ENCODE measurements at regions not wholly inside any gene's neighbourhood (a gene's known extent, or its start where the extent isn't known, plus 50 kb on each side); places are given as distances from the start of the nearest gene placed in this dataset.

GRCh38 chr12:125193376-125194152 lies 128.3 kb downstream of the AACS start:
- peaks cover 31% of the 10 kb centered on the region for H3K4me1 ChIP-seq (ENCODE audit: insufficient read depth, low read length)

GRCh38 chr12:125194163-125194773 lies 129.0 kb downstream of the AACS start:
- Histone ChIP-seq H3K9me3 (ENCODE audit: control insufficient read depth, insufficient read depth, low read length) (no peaks in the 10 kb centered on the region), H3K36me3 (ENCODE audit: insufficient read depth, low read length) (no peaks in the 10 kb centered on the region), H3K4me1 (ENCODE audit: insufficient read depth, low read length) (peaks cover 27% of the 10 kb centered on the region)

More at GRCh38 chr12:125193376-125194152, 128.3 kb downstream of the AACS start:
- H3K36me3 ChIP-seq (ENCODE audit: insufficient read depth, low read length): no peaks in the 10 kb centered on the region
- H3K9ac ChIP-seq (ENCODE audit: low read depth, low read length): peak overlapping the region; percentile 38; the same call in 1 of the 2 replicates
- H3K9me3 ChIP-seq (ENCODE audit: control insufficient read depth, insufficient read depth, low read length): no peaks in the 10 kb centered on the region

GRCh38 chr12:125194987-125195386 lies 129.8 kb downstream of the AACS start:
- H3K9me3 ChIP-seq (ENCODE audit: control insufficient read depth, insufficient read depth, low read length): no peaks in the 10 kb centered on the region
- no peak overlapping the region for H3K9ac ChIP-seq (ENCODE audit: low read depth, low read length)
- no peaks in the 10 kb centered on the region for H3K36me3 ChIP-seq (ENCODE audit: insufficient read depth, low read length)
- H3K4me1 ChIP-seq (ENCODE audit: insufficient read depth, low read length): peaks cover 20% of the 10 kb centered on the region

More at GRCh38 chr12:125194163-125194773, 129.0 kb downstream of the AACS start:
- H3K9ac ChIP-seq (ENCODE audit: low read depth, low read length): peak overlapping the region; percentile 38; the same call in 1 of the 2 replicates

DNA sequence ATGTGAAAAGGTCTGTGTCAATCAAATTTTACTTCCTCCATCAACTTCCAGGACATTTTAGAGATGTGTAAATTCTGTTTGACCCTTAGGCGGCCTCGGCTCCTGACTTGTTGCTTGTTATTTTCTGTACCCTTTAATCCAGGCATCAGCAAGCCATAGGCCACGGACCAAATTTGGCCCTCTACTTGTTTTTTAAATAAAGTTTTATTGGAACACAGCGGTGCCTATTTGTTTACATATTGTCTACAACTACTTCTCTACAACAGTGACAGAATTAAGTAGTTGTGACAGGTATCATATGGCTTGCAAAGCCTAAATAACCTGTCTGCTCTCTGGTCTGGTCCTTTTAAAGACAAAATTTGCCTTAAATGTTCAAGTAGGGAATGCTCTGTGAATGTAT lies 132.1 kb downstream of the AACS start:
- no peak overlapping the region for H3K9ac ChIP-seq (ENCODE audit: low read depth, low read length)
- H3K4me1 ChIP-seq (ENCODE audit: insufficient read depth, low read length): peaks cover 13% of the 10 kb centered on the region; the same call in 1 of the 2 replicates
- no peaks in the 10 kb centered on the region for H3K9me3 ChIP-seq (ENCODE audit: control insufficient read depth, insufficient read depth, low read length)
- no peaks in the 10 kb centered on the region for H3K36me3 ChIP-seq (ENCODE audit: insufficient read depth, low read length)

DNA sequence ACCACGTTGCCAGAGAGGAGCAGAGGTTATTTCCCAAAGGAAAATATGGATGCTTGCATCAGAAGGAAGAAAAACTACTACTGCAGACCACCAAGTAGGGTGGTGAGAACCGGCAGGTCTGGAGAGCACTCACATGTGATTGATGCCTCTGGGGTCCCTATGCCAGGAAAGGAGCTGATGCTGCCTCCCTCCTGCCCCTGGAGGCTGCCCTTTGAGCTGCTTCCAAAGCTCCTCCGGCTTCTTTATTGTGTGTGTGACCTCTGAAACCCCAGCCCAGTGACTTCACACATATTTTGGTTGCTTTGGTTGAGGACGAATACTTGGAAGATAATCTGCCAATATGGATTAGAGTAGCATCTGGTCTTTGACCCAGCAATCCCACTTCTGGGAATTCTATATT lies 133.4 kb downstream of the AACS start:
- H3K9me3 ChIP-seq (ENCODE audit: control insufficient read depth, insufficient read depth, low read length): no peaks in the 10 kb centered on the region
- H3K9ac ChIP-seq (ENCODE audit: low read depth, low read length): no peak overlapping the region
- 0 out of 2 replicates have a peak, but pooled peaks cover 3% of the 10 kb centered on the region for H3K4me1 ChIP-seq (ENCODE audit: insufficient read depth, low read length)
- H3K36me3 ChIP-seq (ENCODE audit: insufficient read depth, low read length): no peaks in the 10 kb centered on the region

DNA sequence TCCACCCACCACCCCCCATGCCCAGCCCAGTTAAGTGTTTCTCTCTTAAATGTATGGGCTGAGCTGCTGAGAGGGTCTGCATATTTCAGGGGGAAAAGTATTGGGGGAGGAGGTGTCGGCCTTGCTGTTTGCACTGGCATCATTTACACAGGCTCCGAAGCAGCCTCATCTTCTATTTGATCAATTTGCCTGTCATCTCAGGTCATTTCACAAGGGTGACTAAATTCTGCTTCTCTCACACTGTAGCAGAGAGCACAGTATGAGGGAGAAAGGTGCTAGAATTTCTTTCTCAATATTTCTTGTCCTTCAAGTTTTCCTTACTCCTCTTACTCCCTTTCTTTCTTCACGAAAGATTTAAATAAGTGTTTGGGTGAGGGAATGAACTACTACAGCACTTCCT lies 135.9 kb downstream of the AACS start:
- H3K9me3 ChIP-seq (ENCODE audit: control insufficient read depth, insufficient read depth, low read length): no peaks in the 10 kb centered on the region
- H3K4me1 ChIP-seq (ENCODE audit: insufficient read depth, low read length): no peaks in the 10 kb centered on the region
- no peak overlapping the region for H3K9ac ChIP-seq (ENCODE audit: low read depth, low read length)
- no peaks in the 10 kb centered on the region for H3K36me3 ChIP-seq (ENCODE audit: insufficient read depth, low read length)

- no peaks in the 10 kb centered on the region for H3K36me3 ChIP-seq (ENCODE audit: insufficient read depth, low read length)
- H3K9me3 ChIP-seq (ENCODE audit: control insufficient read depth, insufficient read depth, low read length): no peaks in the 10 kb centered on the region
- no peak overlapping the region for H3K9ac ChIP-seq (ENCODE audit: low read depth, low read length)
- no peaks in the 10 kb centered on the region for H3K4me1 ChIP-seq (ENCODE audit: insufficient read depth, low read length)
Observed at GRCh38 chr12:125201940-125202339, 136.7 kb downstream of the AACS start.

DNA sequence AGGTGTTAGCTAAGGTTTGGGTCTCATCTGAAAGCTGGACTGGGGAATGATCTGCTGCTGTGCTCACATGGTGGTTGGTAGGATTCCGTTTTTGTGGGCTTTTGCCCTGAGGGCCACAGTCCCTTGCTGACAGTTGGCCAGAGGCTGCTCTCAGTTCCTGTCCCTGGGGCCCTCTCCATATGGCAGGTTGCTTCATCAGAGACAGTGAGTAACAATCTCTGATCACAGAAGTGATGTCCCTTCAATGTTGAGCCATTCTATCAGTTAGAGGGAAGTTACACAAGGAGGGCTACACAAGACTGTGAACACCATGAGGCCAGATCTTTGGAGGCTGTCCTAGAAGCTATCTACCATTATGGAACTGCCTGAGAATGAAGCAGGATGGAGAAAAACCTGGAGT lies 137.2 kb downstream of the AACS start:
- no peak overlapping the region for H3K9ac ChIP-seq (ENCODE audit: low read depth, low read length)
- H3K36me3 ChIP-seq (ENCODE audit: insufficient read depth, low read length): no peaks in the 10 kb centered on the region
- no peaks in the 10 kb centered on the region for H3K9me3 ChIP-seq (ENCODE audit: control insufficient read depth, insufficient read depth, low read length)
- no peaks in the 10 kb centered on the region for H3K4me1 ChIP-seq (ENCODE audit: insufficient read depth, low read length)

GRCh38 chr12:125203145-125203765 lies 138.0 kb downstream of the AACS start:
- no peaks in the 10 kb centered on the region for H3K36me3 ChIP-seq (ENCODE audit: insufficient read depth, low read length)
- H3K9me3 ChIP-seq (ENCODE audit: control insufficient read depth, insufficient read depth, low read length): no peaks in the 10 kb centered on the region
- H3K9ac ChIP-seq (ENCODE audit: low read depth, low read length): no peak overlapping the region
- no peaks in the 10 kb centered on the region; the same call in 1 of the 2 replicates for H3K4me1 ChIP-seq (ENCODE audit: insufficient read depth, low read length)

DNA sequence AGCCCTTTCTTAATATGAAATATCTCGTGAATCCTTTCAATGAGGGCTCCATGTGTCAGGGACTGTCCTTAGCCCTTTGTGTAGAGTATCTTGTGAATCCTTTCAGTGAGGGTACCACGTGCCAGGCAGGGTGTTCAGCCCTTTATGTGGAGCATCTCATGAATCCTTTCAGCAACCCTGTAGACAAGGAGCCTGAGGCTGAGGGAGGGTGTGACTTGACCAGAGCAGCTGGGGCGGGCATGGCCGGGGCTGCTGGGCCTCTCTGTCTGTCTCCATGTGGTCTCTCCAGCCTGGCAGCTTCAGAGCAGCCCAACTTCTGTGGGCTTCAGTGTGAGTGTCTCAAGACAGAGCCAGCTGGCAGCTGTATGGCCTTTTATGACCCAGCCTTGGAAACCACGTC lies 140.2 kb downstream of the AACS start:
- peaks cover 4% of the 10 kb centered on the region for H3K4me1 ChIP-seq (ENCODE audit: insufficient read depth, low read length)
- no peaks in the 10 kb centered on the region for H3K36me3 ChIP-seq (ENCODE audit: insufficient read depth, low read length)
- H3K9me3 ChIP-seq (ENCODE audit: control insufficient read depth, insufficient read depth, low read length): no peaks in the 10 kb centered on the region
- no peak overlapping the region for H3K9ac ChIP-seq (ENCODE audit: low read depth, low read length)

DNA sequence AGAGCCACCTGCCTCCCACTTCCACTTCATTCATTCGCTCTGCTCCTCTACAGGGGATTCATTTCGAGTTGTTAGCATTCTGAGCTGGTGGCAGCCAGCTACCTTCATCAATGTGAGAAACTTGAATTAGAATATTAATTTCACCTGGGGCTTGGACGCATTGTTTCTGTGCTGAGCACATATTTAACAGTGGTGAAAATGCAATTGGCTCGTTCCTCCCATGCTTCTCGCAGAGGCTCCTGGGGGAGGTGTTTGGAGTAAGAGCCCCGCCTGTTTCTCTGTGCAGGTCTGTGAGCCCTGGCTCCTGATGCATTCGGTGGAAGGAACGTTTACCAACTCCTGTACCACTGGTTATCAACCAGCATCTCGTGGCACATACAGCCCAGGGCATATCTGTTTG lies 141.5 kb downstream of the AACS start:
- H3K9ac ChIP-seq (ENCODE audit: low read depth, low read length): no peak overlapping the region
- peaks cover 9% of the 10 kb centered on the region for H3K4me1 ChIP-seq (ENCODE audit: insufficient read depth, low read length)
- H3K9me3 ChIP-seq (ENCODE audit: control insufficient read depth, insufficient read depth, low read length): no peaks in the 10 kb centered on the region
- H3K36me3 ChIP-seq (ENCODE audit: insufficient read depth, low read length): no peaks in the 10 kb centered on the region

DNA sequence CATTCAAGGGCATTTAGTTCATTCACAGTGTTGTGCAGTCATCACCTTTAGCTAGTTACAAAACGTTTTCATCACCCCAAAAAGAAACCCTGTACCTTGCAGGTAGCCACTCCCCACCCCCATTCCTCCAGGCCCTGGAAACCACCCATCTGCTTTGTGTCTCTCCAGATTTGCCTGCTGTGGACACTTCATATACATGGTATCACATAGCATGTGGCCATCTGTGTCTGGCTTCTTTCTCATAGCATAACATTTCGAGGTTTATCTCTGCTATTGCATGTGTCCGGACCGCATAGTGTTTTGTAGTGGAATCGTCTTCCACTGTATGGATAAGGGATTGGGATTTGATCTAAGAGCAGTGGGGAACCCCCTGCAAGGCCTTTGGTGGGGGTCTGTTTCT lies 143.1 kb downstream of the AACS start:
- Histone ChIP-seq H3K9ac (ENCODE audit: low read depth, low read length) (no peak overlapping the region), H3K4me1 (ENCODE audit: insufficient read depth, low read length) (peaks cover 9% of the 10 kb centered on the region), H3K9me3 (ENCODE audit: control insufficient read depth, insufficient read depth, low read length) (no peaks in the 10 kb centered on the region), H3K36me3 (ENCODE audit: insufficient read depth, low read length) (no peaks in the 10 kb centered on the region)

DNA sequence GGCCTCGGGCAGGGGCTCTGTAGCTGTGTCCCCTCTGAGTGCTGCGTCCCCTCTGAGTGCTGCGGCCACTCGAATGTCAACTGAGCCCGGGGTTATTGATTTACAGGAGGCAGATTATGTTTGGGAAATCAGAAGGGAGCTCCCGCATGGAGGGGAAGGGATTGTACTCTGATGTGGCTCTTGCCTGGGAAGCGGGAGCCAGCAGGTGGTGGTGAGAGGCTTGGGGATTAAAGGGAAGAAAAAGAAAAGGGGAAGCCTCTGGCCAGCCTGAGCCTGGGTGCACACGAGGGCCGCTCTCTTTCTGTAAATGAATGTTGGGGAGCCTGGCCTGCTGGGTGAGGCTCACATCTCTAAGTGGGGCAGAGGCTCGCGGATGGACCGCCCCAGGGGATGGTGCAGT lies 143.7 kb downstream of the AACS start:
- no peak overlapping the region for H3K9ac ChIP-seq (ENCODE audit: low read depth, low read length)

DNA sequence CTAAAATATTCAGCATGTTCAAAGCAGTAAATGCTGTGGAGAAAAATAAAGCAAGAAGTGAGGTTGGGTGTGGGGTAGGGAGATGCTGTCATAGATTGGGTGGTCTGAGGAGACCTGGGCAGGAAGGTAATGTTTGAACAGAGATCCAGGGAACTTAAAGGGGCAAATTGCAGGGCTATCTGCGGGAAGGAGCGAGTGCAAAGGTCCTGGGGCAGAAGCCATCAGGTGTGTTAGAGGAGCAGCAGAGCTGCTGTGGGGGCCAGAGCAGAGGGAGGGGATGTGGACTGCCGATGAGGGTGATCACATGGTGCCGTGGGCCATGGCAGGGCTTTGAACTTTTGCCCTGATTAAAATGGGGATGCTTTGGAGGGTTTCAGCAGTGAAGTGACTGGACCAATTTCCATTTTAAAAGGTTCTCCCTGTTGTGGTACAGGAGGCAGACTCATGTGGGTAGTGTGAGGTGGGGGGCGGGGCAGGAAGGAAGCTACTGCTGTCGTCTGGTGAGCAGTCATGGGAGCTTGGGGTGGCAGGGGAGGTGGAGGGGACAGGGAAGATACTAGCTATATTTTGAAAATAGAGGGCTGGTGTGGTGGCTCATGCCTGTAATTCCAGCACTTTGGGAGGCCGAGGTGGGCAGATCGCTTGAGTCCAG lies 145.0 kb downstream of the AACS start:
- H3K4me1 ChIP-seq (ENCODE audit: insufficient read depth, low read length): peaks cover 9% of the 10 kb centered on the region
- H3K9ac ChIP-seq (ENCODE audit: low read depth, low read length): no peak overlapping the region
- no peaks in the 10 kb centered on the region for H3K36me3 ChIP-seq (ENCODE audit: insufficient read depth, low read length)
- H3K9me3 ChIP-seq (ENCODE audit: control insufficient read depth, insufficient read depth, low read length): no peaks in the 10 kb centered on the region; the same call in 1 of the 2 replicates

More for the DNA sequence above, 143.7 kb downstream of the AACS start:
- Histone ChIP-seq H3K9me3 (ENCODE audit: control insufficient read depth, insufficient read depth, low read length) (no peaks in the 10 kb centered on the region), H3K36me3 (ENCODE audit: insufficient read depth, low read length) (no peaks in the 10 kb centered on the region), H3K4me1 (ENCODE audit: insufficient read depth, low read length) (peaks cover 9% of the 10 kb centered on the region)

Measured in ES-I3 (cell line).